A549 (cell line): ENCODE measurements at regions not wholly inside any gene's neighbourhood (a gene's known extent, or its start where the extent isn't known, plus 50 kb on each side); places are given as distances from the start of the nearest gene placed in this dataset.

Experiments
- ATAC-seq, 2 experiments: fragments of 200-7000 bp in 1 of 2; fragments of >200 bp in 1 of 2; cut with Nextera tagmentation in 1 of 2; cut with Tn5 transposase in 1 of 2; 3 replicates each; pipeline versions ENCODE4 v1.8.0 to v1.9.1; 2018 to 2020; ENCODE audit warnings: mild to moderate bottlenecking in 1 of 2, moderate library complexity in 1 of 2
- CTCF ChIA-PET: fragments of 300-600 bp; sonication (Branson Sonifier 250); formaldehyde crosslinking; extraction: SDS; loops from one replicate; lab custom pipeline; 2021; ENCODE audit warnings: antibody characterized with exemption, inconsistent platforms; lab: Yijun Ruan, JAX
- POLR2A ChIA-PET: fragments of 350-600 bp; formaldehyde crosslinking; extraction: SDS; loops from one replicate; lab custom pipeline; 2021; ENCODE audit warnings: antibody characterized with exemption, inconsistent platforms; lab: Yijun Ruan, JAX
- DNase-seq, 2 experiments: peaks; one replicate each; pipeline versions ENCODE4 v3.0.0 to v3.0.0-alpha.2; 2011 to 2016; ENCODE audit warnings: low read depth in 1 of 2, low spot score in 1 of 2
- FAIRE-seq: peaks from 2 replicates; lab custom pipeline; 2011; peaks lifted over from hg19 to GRCh38; lab: Jason Lieb, UNC
- H3K27ac ChIP-seq, 2 experiments: fragments of >200 bp; sonication (Bioruptor Twin); formaldehyde crosslinking; 3 replicates each; pipeline ENCODE4 v1.5.1; 2016 to 2017
- H3K4me1 ChIP-seq: fragments of >200 bp; sonication (Bioruptor Twin); formaldehyde crosslinking; 3 replicates; pipeline ENCODE4 v1.6.1; 2016
- H3K4me2 ChIP-seq: fragments of >200 bp; sonication (Bioruptor Twin); formaldehyde crosslinking; 3 replicates; pipeline ENCODE4 v1.6.1; 2016
- H3K4me3 ChIP-seq: fragments of >200 bp; sonication (Bioruptor Twin); formaldehyde crosslinking; 3 replicates; pipeline ENCODE4 v1.5.1; 2016
- H3K9me3 ChIP-seq: fragments of >200 bp; sonication (Bioruptor Twin); formaldehyde crosslinking; 3 replicates; pipeline ENCODE4 v1.6.1; 2016
- BCL3 ChIP-seq: fragments of >200 bp; sonication (Bioruptor Twin); formaldehyde crosslinking; IDR thresholded peaks from 3 replicates; pipeline ENCODE4 v1.6.1; 2016
- CBX8 ChIP-seq: fragments of 200-600 bp; sonication (generic); IDR thresholded peaks from 2 replicates; pipeline ENCODE4 v1.6.1; 2016
- CTCF ChIP-seq: fragments of >200 bp; sonication (Bioruptor Twin); formaldehyde crosslinking; IDR thresholded peaks from 3 replicates; pipeline ENCODE4 v1.5.1; 2016
- E2F6 ChIP-seq: IDR thresholded peaks from 2 replicates; pipeline ENCODE4 v1.6.1; 2012; ENCODE audit warnings: low read depth, borderline replicate concordance
- EHF ChIP-seq: fragments of 250-450 bp; sonication (Bioruptor Pico); IDR thresholded peaks from 2 replicates; pipeline ENCODE4 v1.5.0; 2020; ENCODE audit warnings: mild to moderate bottlenecking
- EHMT2 ChIP-seq: fragments of 200-600 bp; sonication (generic); IDR thresholded peaks from 2 replicates; pipeline ENCODE4 v1.6.1; 2016; ENCODE audit warnings: antibody characterized with exemption, low read depth, mild to moderate bottlenecking, moderate library complexity
- ELK1 ChIP-seq: fragments of 150-350 bp; IDR thresholded peaks from 2 replicates; pipeline ENCODE4 v1.6.1; 2014; ENCODE audit warnings: low read depth, mild to moderate bottlenecking, low read length
- ESRRA ChIP-seq: fragments of 150-350 bp; IDR thresholded peaks from 2 replicates; pipeline ENCODE4 v1.6.1; 2014; ENCODE audit warnings: mild to moderate bottlenecking, low read length, borderline replicate concordance
- FOSB ChIP-seq: fragments of 250-450 bp; sonication (Bioruptor Pico); IDR thresholded peaks from 2 replicates; pipeline ENCODE4 v1.5.0; 2020; ENCODE audit warnings: mild to moderate bottlenecking, moderate library complexity
- FOXS1 ChIP-seq: fragments of 250-450 bp; sonication (Bioruptor Pico); IDR thresholded peaks from 2 replicates; pipeline ENCODE4 v1.5.0; 2020; ENCODE audit warnings: mild to moderate bottlenecking, moderate library complexity
- GATA3 ChIP-seq: IDR thresholded peaks from 2 replicates; pipeline ENCODE4 v1.6.1; 2012; ENCODE audit warnings: borderline replicate concordance
- HEYL ChIP-seq: fragments of 250-450 bp; sonication (Bioruptor Pico); IDR thresholded peaks from 2 replicates; pipeline ENCODE4 v1.8.0; 2021; ENCODE audit warnings: mild to moderate bottlenecking, moderate library complexity
- HOXB5 ChIP-seq: fragments of 250-450 bp; sonication (Bioruptor Pico); IDR thresholded peaks from 2 replicates; pipeline ENCODE4 v1.5.0; 2020; ENCODE audit warnings: mild to moderate bottlenecking, moderate library complexity
- JUN ChIP-seq, 2 experiments: fragments of >200 bp; sonication (Bioruptor Twin); formaldehyde crosslinking; IDR thresholded peaks; 2 replicates in 1 of 2; 3 replicates in 1 of 2; pipeline ENCODE4 v1.6.1; 2016 to 2017
- JUNB ChIP-seq: fragments of >200 bp; sonication (Bioruptor Twin); formaldehyde crosslinking; IDR thresholded peaks from 2 replicates; pipeline ENCODE4 v1.6.1; 2016
- KDM1A ChIP-seq: fragments of 200-600 bp; sonication (generic); IDR thresholded peaks from 2 replicates; pipeline ENCODE4 v1.6.1; 2016; ENCODE audit warnings: low read depth, mild to moderate bottlenecking
- KDM5A ChIP-seq: fragments of 200-600 bp; sonication (generic); IDR thresholded peaks from 2 replicates; pipeline ENCODE4 v1.6.1; 2016; ENCODE audit warnings: antibody characterized with exemption, mild to moderate bottlenecking
- MYC ChIP-seq: IDR thresholded peaks from 2 replicates; pipeline ENCODE4 v1.6.1; 2012; ENCODE audit warnings: mild to moderate bottlenecking, inconsistent platforms, low read length, improper control_type of control experiment, borderline replicate concordance
- NFE2L2 ChIP-seq: fragments of 150-350 bp; conservative IDR thresholded peaks from 2 replicates; pipeline ENCODE4 v1.6.1; 2014; ENCODE audit warnings: low read length
- PHF8 ChIP-seq: fragments of 200-600 bp; sonication (generic); IDR thresholded peaks from 2 replicates; pipeline ENCODE4 v1.6.1; 2016; ENCODE audit warnings: low read depth, mild to moderate bottlenecking, antibody characterized with exemption, moderate library complexity, borderline replicate concordance
- POLR2AphosphoS2 ChIP-seq: conservative IDR thresholded peaks from 2 replicates; pipeline ENCODE4 v1.6.1; 2012; ENCODE audit warnings: low read length, improper control_type of control experiment, inconsistent platforms
- RFX5 ChIP-seq: fragments of 450-650 bp; IDR thresholded peaks from 2 replicates; pipeline ENCODE4 v1.7.1; 2014; ENCODE audit warnings: antibody characterized with exemption, mild to moderate bottlenecking, moderate library complexity
- SREBF2 ChIP-seq: fragments of 450-650 bp; IDR thresholded peaks from 2 replicates; pipeline ENCODE4 v1.6.1; 2014; ENCODE audit warnings: mild to moderate bottlenecking, moderate library complexity
- ZC3H11A ChIP-seq: fragments of 450-650 bp; IDR thresholded peaks from 2 replicates; pipeline ENCODE4 v1.6.1; 2014; ENCODE audit warnings: antibody characterized with exemption, mild to moderate bottlenecking
- ZNF302 ChIP-seq: fragments of 250-450 bp; sonication (Bioruptor Pico); IDR thresholded peaks from 2 replicates; pipeline ENCODE4 v1.9.0; 2021; ENCODE audit warnings: inconsistent platforms, mild to moderate bottlenecking, moderate library complexity
- WGBS: methylation state at CpG from one replicate; pipeline ENCODE4 v1.1.6; 2017; ENCODE audit errors: missing lambda C conversion rate; 5-methylcytosine and 5-hydroxymethylcytosine counted together

GRCh38 chr5:15023846-15024245 is 152.3 kb upstream of the ANKH start:
- H3K4me3 ChIP-seq = no peak overlapping the region
- no peak overlapping the region for H3K27ac ChIP-seq
- H3K4me2 ChIP-seq = no peak overlapping the region
- no peak for TF ChIP-seq E2F6
- TF ChIP-seq FOSB (CRISPR knock-in tag) = no peak
- no peak for TF ChIP-seq KDM5A
- no peak for TF ChIP-seq JUN (IDR thresholded peaks at IDR 0.05)
- TF ChIP-seq, all 56 proteins: peak for 0
- DNase-seq = no peak
- Histone ChIP-seq H3K4me1 (no peaks in the 10 kb centered on the region), H3K9me3 (no peaks in the 10 kb centered on the region)
- no peak for ATAC-seq
- ChIA-PET CTCF (interaction anchor here (0.7 to 2.0 kb wide), 3 partner anchors 10 to 303 kb away, joined by 4 to 6 read pairs (median 5); no protein-coding TSS in a partner anchor), POLR2A (no interaction called here)
- 57% methylated on average over 5 of the region's 5 CpGs for WGBS
- FAIRE-seq = no peak

GRCh38 chr5:15023266-15023665 is 151.7 kb upstream of the ANKH start:
- CTCF ChIA-PET = interaction anchor here (1.5 to 2.0 kb wide), 2 partner anchors 296 to 303 kb away, joined by 4 to 6 read pairs; no protein-coding TSS in a partner anchor
- H3K4me2 ChIP-seq = no peak overlapping the region
- ATAC-seq (no peak), DNase-seq (no peak)
- POLR2A ChIA-PET = no interaction called here
- TF ChIP-seq HEYL (CRISPR knock-in tag) (no peak), ELK1 (no peak), CBX8 (no peak), MYC (no peak), JUNB (no peak), SREBF2 (no peak), KDM5A (no peak), GATA3 (no peak), ZC3H11A (no peak), ESRRA (no peak), HOXB5 (no peak)
- TF ChIP-seq, all 56 proteins: peak for 0
- no peak for FAIRE-seq
- no peak overlapping the region for H3K4me3 ChIP-seq
- WGBS = 76% methylated on average over 1 of the region's 1 CpG
- H3K9me3 ChIP-seq = no peaks in the 10 kb centered on the region
- no peak overlapping the region for H3K27ac ChIP-seq
- H3K4me1 ChIP-seq = no peaks in the 10 kb centered on the region

- POLR2A ChIA-PET = no interaction called here
- CTCF ChIA-PET = interaction anchor here (0.7 to 2.8 kb wide), 2 partner anchors 293 to 294 kb away, joined by 3 to 7 read pairs; no protein-coding TSS in a partner anchor
- DNase-seq = no peak
- no peak overlapping the region for H3K4me3 ChIP-seq
- no peak for TF ChIP-seq EHMT2
- TF ChIP-seq ZNF302 (CRISPR knock-in tag) = no peak
- TF ChIP-seq RFX5 = no peak
- no peak for TF ChIP-seq POLR2AphosphoS2
- TF ChIP-seq GATA3 = no peak
- no peak for TF ChIP-seq KDM5A
- TF ChIP-seq PHF8 = no peak
- TF ChIP-seq BCL3 = no peak
- no peak for TF ChIP-seq ELK1
- no peak for TF ChIP-seq FOXS1 (CRISPR knock-in tag)
- TF ChIP-seq EHF (CRISPR knock-in tag) = no peak
- TF ChIP-seq HOXB5 = no peak
- TF ChIP-seq NFE2L2 = no peak
- no peak for TF ChIP-seq JUNB
- no peak for TF ChIP-seq ZC3H11A
- TF ChIP-seq CTCF = no peak
- TF ChIP-seq KDM1A = no peak
- H3K4me1 ChIP-seq = no peaks in the 10 kb centered on the region
- 78% methylated on average over 8 of the region's 8 CpGs for WGBS
- peaks cover 3% of the 10 kb centered on the region; the same call in 1 of the 3 replicates for H3K9me3 ChIP-seq
- H3K27ac ChIP-seq = no peak overlapping the region
- ATAC-seq = peak in 1 of 2 experiments; percentile 37; a peak in 2 of 6 replicates
- FAIRE-seq = no peak
- no peak overlapping the region for H3K4me2 ChIP-seq
Measured at GRCh38 chr5:15021266-15022046, 149.9 kb upstream of the ANKH start.
